Urothelium cell line (cell line): ENCODE measurements at regions not wholly inside any gene's neighbourhood (a gene's known extent, or its start where the extent isn't known, plus 50 kb on each side); places are given as distances from the start of the nearest gene placed in this dataset.
A peak's percentile ranks its signal among the peaks of the same experiment; 100 is the strongest.
"Not testable (repeated sequence)": the region's sequence is repeated elsewhere in the genome, so short reads cannot be mapped to it uniquely, and the experiment has no call there.

ENCODE experiments used
- DNase-seq: peaks from one replicate; pipeline ENCODE4 v3.0.0; 2011; ENCODE audit warnings: low spot score, mixed read lengths
- FAIRE-seq: peaks from 2 replicates; lab custom pipeline; 2011; peaks lifted over from hg19 to GRCh38; lab: Jason Lieb, UNC

DNA sequence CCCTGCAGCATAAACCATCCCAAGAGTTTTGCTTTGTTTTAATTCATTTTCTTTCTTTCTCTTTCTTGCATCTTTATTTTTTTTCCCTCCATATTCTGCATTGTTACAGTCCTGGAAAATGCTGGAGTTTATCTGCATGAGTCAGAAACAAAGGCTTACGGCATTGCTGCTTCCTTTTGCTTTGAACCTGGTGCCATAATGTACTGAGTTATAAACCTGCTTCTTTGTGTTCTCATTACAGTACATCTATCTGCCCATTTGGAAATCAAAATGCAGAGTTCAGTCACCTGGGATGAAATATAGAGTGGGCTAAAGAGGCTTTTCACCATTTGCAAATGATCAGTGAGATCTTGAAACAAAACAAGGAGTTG, 1009.2 kb upstream of the FANCL start:
- FAIRE-seq: peak; percentile 50

DNA sequence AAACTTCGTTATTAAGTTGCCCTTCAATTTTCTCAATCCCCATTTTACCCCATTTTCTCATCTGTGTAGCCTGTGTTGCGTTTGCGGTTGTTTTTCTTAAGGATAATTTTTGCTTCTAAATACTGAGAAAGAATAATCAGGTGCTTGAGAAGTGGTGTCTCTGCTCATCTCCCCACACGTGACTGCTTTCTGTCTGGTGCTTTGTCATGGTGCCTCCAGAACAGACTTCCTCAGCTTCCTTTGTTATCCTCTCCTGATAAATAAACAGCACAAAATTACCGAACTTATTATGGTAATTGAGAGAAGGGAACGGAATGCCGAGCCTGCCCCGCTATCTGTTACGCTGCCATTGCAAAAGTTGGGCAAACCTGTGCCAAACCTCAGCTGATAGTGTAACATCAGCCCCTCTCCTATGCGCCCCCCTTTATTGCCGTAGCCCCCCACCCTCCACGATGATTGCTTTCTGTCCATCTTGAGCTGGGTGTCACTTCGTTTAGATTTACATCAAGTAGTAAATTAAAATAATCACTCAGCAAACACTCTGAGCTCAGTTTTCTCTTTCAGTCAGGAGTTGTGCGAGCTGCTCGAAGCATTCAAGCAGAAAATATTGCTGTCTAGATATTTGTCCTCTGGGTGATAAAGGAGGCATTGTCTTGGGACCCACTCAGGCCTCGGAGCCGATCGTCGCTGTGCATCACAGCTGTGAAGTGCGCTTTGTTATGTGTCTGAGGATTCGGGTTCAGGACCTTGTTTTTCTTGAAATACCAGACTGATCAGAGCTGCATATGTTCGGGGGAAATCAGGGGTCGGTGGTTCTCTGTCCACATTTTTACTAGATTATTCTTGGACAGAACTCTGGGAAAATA, 1008.5 kb upstream of the FANCL start:
- FAIRE-seq (no peak), DNase-seq (peak; percentile 60)

More for the DNA sequence above, 1009.2 kb upstream of the FANCL start:
- DNase-seq: peak; percentile 42

DNA sequence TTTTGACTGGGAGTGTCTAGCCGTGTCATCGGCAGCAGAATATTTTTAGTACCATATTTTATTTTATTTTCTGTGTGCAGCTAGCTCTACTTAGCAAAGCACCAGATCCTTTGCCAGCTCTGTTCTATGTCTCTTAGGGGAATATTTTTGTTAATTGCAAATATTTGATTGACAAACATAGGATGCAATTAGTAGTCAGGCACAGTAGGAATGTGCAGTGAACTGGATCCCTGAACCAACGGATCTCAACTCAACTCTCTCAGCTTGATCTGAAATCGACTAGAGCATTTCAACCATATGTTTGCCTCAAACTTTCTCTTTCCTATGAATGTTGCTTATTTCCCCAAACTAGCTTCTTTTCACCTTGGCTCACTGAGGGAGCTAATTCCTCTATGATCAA, 998.0 kb upstream of the FANCL start:
- no peak for DNase-seq
- no peak for FAIRE-seq

DNA sequence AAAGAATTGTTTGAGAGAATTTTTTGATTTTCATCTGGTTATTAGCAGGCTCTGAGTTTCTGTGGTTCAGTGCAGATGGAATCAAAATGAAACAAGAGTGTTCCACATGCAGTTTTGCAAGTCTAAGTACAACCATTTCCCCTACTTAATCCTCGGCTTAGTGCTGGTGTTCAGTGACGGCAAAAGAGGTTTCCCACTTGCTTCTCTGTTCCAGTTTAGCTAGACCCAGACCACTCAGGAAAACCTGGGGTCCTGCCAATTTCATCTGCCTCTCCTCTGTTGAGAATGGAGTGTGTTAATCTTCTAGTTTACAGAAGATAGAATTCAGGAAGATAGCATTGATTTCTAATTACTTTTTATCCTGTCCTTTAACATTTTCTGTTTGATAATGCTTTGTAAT, 996.2 kb upstream of the FANCL start:
- DNase-seq (no peak), FAIRE-seq (no peak)

DNA sequence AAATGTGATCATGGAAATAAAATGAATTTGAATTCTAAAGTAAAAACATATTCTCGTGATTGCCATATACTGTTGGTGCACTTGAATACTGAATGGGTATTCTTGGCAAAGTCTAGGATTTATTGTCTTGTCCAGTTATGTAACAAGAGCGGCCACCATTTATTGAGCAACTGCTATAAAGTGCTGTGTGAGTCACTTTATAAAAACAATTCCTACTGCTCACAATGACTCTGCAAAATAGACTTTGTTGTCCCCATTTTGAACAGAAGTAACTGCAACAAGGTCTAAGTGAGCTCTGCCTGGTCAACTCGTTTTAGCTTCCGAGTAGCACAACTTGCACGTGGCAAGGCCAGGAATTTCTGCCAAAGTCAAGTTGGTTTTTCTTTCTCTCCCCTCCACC, 995.6 kb upstream of the FANCL start:
- peak; percentile 55 for FAIRE-seq
- peak; percentile 7 for DNase-seq

DNA sequence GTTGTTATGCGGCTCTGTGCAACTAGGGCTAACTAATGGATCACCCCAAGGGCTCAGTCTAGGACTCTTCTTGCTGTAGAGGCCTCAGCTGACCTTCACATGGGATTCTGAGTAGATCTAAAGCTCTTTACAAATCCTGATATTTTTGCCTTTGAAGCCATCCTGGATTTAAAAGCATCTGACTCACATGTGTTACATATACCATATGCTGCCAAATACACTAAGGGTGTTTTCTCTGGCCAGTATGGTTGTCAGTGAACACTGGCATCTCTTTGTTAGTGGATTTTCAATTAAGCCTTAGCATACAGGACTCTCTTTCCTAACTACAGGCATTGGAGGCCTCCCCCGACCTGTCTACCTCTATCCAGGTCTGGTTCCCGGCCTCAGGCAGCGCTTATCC, 992.8 kb upstream of the FANCL start:
- no peak for FAIRE-seq
- no peak for DNase-seq

DNA sequence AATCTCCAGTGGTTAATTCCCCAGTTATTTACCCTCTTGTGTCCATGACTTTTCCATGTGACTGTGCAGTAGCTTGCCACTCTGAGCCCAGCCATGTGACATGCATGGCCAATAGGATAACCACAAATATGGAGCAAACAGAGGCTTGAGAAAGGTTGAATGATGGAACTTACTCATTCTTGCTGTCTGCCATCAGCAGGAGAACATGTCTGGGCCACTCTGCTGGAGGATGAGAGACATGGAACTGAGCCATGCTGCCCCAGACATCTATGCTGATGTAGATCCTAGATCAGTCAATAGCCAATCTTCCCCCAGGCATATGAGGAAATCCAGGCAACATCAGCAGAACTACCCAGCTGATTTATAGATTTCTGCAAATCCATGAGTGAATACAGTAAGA, 992.3 kb upstream of the FANCL start:
- FAIRE-seq (no peak), DNase-seq (no peak)

DNA sequence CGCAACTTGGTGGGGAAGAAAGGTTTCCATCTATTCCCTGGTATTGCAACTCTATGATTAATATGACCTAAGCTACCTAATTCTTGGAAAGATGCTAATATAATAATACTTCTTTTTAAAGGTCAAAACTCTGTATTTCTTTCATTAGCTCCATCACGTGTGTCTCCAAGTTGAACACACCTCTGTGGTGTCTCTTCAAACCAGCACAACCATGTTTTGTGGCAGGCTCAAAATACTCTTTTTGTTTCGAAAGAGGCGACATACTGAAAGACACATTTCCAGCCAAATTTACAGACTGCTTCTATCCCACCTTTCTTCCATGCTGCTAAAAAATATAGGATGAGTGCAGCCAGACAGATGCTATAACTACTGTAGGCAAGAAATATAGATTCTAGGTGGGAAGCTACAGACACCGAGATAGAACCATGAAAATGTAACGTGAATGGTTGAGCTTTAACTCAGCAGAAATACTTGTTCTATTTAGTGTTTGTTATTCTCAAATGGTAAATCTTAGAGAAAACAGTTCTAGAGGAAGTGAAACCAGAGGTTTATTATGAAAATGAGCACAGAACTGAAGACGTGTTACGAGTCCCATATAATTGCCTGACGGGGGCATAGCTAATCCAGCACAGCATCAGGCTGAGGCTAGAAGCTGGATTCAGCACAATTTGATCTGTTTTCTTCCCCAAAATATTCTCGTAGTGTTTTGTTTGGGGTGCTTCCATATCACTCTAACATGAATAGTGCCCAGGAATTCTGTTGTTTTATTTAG, 991.5 kb upstream of the FANCL start:
- FAIRE-seq: no peak
- no peak for DNase-seq

DNA sequence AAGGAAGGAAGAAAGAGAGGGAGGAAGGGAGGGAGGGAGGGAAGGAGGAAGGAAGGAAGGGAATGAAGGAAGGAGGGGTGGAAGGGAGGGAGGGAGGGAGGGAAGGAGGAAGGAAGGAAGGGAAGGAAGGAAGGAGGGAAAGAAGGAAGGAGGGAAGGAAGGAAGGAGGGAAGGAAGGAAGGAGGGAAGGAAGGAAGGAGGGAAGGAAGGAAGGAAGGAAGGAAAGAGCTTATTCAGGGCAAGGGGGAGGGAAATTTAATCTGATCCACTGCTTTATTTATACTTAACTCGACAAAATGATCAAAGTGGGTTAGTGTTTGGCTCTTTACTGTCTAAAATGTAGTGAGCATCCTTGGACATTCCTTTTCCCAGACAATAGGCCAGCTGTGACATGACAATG, 985.2 kb upstream of the FANCL start:
- not testable (repeated sequence) for DNase-seq, FAIRE-seq

DNA sequence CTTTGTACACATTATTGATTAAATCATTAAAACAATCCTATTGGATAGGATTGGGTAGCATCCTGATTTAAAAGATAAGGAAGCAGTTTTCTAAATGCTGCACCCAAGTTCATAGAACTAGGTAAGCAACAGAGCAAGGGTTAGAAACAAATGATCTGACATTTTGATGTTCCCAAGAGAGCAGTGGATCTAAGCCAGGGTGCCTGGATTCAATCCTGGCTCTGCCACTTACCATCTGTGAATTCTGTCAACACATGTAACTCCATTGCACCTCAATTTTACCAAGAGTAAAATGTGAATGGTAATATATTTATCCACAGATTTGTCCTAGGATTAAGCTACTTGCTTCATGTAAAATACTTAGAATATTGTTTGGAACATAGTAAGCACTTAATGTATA, 982.6 kb upstream of the FANCL start:
- DNase-seq: no peak
- no peak for FAIRE-seq

DNA sequence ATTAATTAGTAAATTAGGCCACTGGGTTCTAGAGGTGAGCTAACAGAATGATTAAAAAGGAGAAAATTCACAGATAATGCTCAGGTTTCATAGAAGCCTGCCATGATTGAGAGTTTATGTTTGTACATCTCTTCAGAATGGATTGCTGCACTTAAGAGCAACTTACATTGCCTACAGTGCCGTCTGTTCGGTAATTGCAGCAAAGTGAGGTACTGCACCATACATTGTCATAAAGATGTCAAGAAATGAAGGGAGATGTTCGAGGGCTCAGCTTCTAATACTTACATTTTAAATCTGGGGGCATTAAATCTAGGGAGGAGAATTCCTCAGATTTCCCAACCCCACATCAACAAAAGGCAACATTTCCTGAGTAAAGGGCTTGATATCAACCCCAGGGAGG, 976.2 kb upstream of the FANCL start:
- DNase-seq (no peak), FAIRE-seq (no peak)

DNA sequence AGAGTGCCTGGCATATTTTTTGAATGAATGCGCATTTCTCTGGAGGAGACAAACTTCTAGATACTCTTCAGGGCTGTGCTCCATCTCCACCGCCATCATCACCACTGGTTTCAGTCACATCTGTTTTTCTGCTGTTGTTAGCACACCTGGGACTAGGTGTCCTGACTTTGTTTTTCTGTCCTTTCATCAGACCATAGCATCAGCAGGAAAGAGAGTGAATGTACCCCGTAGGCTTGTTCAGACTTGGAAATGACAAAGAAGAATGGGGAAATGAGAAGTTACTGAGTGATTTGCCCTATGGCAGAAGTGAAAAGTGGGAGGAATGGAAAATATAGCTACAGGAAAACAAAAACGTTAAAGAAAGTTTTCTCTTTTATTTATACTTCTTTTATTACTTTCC, 965.2 kb upstream of the FANCL start:
- no peak for FAIRE-seq

DNA sequence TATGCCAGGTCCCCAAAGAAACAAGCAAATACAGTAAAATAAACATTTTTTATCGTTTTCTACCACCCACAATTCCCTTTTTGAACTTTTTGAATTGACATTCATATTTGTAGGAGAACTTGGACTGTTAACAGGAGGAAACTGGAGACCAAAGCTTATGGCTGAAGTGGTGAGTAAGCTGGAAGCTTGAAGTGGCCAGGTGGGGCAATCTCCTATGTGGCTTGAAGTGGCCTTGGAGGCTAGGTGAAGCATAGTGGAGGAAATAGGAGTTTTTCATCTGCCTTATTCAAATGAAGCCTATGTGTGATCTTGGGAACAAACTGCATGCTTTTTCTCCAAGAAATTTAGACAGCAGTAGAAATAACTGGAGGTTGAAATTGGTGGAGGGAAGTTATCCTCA, 962.9 kb upstream of the FANCL start:
- DNase-seq: no peak
- no peak for FAIRE-seq

More for the DNA sequence above, 965.2 kb upstream of the FANCL start:
- no peak for DNase-seq

DNA sequence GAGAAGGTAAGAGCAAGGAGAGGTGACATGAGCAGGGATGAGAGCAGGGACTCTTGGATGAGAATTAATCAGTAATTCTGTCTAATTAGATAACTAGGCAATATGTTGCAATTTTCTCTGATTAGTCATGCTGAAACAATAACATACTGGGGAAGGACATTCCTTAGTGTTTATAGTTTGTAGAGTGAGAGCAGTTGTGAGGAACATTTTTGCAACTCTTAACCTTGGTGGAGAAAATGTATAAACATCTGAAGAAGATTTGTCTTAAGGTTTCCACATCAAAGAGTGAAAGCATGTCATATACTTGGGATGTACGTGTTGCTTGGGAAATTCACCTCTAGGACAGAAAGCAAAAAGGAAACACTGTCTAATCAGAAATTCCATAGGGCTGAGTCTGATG, 955.4 kb upstream of the FANCL start:
- DNase-seq (no peak), FAIRE-seq (no peak)

DNA sequence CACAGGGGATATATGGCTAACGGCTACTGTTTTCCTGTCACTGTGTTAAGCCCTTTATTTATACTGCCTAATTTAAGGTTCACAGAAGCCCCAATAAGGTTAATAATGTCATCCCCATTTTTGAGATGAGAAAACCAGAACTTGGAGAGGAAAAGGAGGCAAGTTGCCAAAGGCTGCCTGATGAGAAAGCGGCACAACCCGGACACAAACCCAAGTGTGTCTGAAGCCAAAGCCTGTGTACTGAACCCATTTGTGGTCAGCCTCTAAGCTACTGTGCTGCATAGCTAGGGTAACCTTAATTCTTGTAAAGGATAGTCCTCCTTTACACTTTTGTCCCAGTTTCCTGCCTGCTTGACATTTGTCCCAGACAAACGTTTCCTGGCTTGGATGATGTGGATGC, 954.7 kb upstream of the FANCL start:
- no peak for DNase-seq
- no peak for FAIRE-seq

DNA sequence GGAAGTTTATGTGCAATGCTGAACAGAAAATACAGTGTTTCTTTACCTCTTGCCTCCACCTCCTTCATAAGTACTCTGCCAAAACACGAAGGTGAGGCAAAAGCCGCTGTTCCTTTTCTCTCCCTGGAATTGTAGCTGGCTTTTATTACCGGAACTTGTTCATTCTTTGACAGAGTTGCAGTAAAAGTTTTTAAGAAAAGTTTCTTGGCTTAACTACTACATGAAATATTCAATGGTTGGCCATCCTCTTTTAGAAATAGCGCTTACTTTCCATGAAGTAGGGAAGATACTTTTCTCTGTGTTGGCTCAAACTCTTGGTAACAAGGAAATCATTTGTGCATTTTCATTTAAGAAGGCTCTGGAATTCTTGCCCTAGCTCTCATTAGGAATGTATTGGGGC, 950.7 kb upstream of the FANCL start:
- DNase-seq (no peak), FAIRE-seq (no peak)

DNA sequence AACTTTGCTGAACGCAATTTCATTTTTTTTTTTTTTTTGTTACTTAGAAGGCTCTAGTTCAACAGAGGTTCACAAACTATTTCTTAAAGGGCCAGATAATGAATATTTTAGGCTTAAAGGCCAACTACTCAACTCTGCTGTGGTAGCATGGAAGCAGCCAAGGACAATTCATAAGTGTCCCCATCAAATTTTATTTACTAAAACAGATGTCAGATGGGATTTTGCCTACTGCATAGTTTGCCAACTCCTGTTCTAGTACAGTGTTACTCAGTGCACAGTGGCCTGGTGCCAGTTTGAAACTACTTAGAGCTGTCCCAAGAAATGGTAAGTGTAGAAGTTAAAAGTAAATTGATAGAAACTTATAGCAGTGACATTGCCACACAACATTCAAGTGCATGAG, 949.4 kb upstream of the FANCL start:
- DNase-seq (no peak), FAIRE-seq (peak; percentile 32)

DNA sequence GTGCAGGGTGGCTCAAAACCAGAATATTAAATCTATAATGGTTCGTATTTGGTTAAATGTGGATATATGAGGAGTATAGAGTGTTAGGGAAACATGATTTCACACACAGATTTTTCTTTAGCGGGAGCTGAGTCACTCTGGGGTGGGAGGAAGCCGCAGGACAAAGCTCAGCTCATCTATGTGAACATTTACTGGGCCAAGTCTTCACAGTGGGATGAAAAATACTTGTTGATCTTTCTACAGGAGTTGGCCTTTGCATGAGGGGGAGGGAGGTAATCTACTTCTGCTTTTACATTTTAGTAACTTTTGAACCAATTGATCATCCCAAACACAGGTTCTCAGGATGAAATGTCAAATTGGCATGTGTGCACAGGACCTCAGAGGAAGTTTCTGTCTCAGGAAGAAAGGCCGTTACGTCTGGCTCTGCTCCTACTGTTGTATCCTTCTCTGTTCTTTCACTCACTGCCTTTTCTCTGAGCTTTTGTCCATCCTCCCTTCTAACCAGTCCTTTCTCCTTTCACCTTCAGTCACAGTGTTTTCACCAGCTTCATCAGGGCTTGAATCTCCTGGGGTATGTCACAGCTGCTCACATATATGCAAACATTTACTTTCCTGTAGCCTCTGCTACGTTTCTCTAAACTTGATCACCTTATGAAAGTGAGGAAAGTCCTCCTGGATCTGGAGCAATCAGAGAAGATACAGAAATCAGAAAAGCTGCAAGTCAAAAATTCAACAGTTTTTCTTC, 943.3 kb upstream of the FANCL start:
- DNase-seq: peak; percentile 26
- no peak for FAIRE-seq

DNA sequence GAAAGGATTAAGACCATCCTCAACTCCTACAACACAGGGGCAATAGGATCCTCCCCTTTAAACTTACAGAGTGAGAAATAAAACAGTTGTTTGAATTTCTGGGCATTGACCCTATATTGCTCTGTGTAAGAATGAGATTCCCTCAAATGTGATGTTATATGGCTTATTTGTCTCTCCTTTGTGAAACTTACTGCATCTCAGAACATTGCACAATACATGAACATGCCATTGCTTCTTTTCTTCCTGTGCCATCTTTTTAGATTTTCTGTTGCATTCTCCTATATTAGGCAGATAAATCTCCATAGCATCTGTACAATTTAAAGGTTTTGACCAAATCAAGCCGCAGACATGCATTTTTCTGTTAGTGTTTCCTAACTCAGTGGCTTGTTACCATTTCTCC, 941.9 kb upstream of the FANCL start:
- DNase-seq: no peak
- FAIRE-seq: no peak

DNA sequence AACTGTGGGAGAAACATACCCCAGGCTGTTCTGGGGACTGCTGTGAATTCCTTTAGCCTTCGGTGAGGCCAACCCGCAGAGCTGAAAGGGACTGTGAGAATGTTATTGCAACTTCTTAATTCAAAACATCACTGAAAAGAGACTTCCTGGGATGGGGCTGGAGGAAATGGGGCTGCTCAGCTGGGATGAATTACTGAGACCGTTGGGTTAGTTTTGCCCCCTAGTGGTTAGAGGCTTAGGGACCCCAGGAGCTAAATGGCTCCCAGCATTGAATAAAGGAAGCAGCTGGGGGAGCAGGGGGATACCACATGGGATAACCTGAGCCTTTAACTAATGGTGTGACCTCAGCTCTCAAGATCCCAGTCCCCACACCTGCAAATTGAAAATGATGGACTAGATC, 941.1 kb upstream of the FANCL start:
- FAIRE-seq: no peak
- DNase-seq: peak; percentile 50

DNA sequence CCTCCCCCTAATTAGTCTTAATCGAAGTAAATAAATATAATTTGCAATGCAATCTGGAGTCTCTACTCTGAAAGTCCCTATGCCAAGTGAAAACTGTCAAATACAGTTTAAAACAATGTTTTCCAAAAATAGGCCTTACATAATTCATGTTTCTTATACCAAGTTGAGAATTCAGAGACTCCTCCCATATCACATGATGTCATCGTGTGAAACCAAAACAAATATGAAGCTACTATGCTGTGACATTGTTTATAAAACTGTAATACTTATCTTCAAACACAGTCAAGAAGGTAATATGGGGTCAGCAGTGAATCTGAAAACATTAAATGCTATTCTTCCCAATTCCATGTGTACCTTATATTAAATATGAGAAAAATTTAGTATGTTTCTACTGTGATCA, 940.2 kb upstream of the FANCL start:
- FAIRE-seq: no peak

DNA sequence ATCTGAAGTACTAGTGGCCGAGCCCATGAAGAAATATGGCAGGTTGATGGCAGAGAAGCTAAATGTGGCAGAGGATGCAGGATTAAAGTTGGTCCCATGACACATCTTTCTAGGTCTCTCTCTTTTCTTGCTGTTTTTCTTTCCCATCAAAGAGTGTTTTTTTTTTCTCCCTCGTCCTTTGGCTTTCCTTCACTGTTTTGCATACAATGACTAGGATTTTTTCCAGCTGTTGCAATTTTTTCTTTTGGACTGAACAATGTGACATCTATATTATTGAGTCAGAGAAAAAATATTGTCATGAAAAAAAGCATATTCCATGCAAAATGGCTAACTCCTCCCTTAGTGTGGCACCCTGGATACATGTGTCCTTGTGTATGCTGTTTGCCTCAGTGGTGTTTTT, 939.5 kb upstream of the FANCL start:
- DNase-seq (no peak), FAIRE-seq (peak; percentile 20)

More for the DNA sequence above, 940.2 kb upstream of the FANCL start:
- no peak for DNase-seq
